Choroid plexus epithelial cell (primary cell): ENCODE measurements at regions not wholly inside any gene's neighbourhood (a gene's known extent, or its start where the extent isn't known, plus 50 kb on each side); places are given as distances from the start of the nearest gene placed in this dataset.

ENCODE experiments used
- DNase-seq: peaks from one replicate; pipeline ENCODE4 v3.0.0-alpha.2; 2010; ENCODE audit warnings: low read depth
- H3K4me3 ChIP-seq: 2 replicates; pipeline ENCODE4 v1.5.1; 2011; ENCODE audit warnings: low read depth, mild to moderate bottlenecking, control low read depth, low read length, moderate library complexity
- CTCF ChIP-seq: conservative IDR thresholded peaks from 2 replicates; pipeline ENCODE4 v1.5.1; 2011; ENCODE audit warnings: low read depth, mild to moderate bottlenecking, control low read depth, inconsistent platforms, low read length, moderate library complexity

- H3K4me3 ChIP-seq = no peak overlapping the region
- no peak for TF ChIP-seq CTCF
- DNase-seq = no peak
Observed at GRCh38 chr2:64380853-64381527, 73.0 kb upstream of the LGALSL start.

GRCh38 chr2:64383016-64383591 is 70.9 kb upstream of the LGALSL start:
- H3K4me3 ChIP-seq = no peak overlapping the region
- no peak for DNase-seq
- TF ChIP-seq CTCF = no peak

- no peak overlapping the region for H3K4me3 ChIP-seq
- no peak for DNase-seq
- TF ChIP-seq CTCF = no peak
Observed at GRCh38 chr2:64383881-64384280, 70.1 kb upstream of the LGALSL start.

- no peak overlapping the region for H3K4me3 ChIP-seq
- DNase-seq = no peak
- no peak for TF ChIP-seq CTCF
Observed at GRCh38 chr2:64386676-64387075, 67.3 kb upstream of the LGALSL start.

GRCh38 chr2:64390586-64390985 is 63.4 kb upstream of the LGALSL start:
- no peak overlapping the region for H3K4me3 ChIP-seq
- no peak for DNase-seq
- no peak for TF ChIP-seq CTCF

GRCh38 chr2:64391424-64391823 is 62.5 kb upstream of the LGALSL start:
- no peak for TF ChIP-seq CTCF
- no peak for DNase-seq

GRCh38 chr2:64391940-64392339 is 62.0 kb upstream of the LGALSL start:
- TF ChIP-seq CTCF = no peak
- DNase-seq = no peak
- no peak overlapping the region for H3K4me3 ChIP-seq

More at GRCh38 chr2:64391424-64391823, 62.5 kb upstream of the LGALSL start:
- no peak overlapping the region for H3K4me3 ChIP-seq
